ENCODE measurements at regions not wholly inside any gene's neighbourhood (a gene's known extent, or its start where the extent isn't known, plus 50 kb on each side); places are given as distances from the start of the nearest gene placed in this dataset.

DNA sequence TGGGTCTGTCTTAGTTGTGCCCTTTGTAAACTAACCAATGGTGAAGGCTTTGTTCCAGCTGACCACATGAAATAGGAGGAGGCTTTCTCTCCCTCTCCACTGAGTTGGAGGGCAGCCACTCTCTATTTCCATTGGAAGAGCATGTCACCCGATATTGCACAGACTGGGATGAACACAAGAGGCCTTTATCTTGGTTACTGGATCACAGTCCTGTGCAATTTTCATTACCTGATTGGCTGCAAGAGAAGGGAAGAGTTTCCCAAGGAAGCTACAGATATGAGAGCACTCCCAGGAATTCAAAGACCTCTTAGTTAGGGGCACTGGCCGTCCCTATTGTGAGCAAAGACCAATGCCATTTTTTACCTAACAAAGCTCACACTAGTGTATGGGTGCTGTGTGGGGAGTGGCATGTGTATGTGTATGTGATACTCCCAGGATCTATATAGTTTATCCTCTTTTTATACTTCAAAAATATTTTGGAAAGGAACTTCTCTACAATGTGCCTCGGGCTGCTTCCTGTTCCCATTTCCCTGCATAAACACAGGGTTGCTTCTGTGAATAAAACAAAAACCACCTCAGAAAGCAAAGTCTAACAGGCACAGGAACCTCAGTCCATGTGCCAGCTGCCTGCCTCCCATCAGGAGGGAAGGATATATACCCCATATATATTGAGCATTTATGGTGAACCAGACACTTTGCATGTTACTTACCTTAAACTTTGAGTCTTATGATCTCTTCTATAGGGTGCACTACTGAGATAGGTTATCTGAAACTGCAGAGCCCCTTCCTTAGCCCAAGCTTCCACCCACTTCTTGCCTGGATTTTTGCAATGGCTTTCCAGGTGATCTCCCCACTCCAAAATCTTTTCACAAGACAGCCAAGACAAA lies 126.5 kb downstream of the RASSF10 start:
- TF ChIP-seq, protein P1, sequence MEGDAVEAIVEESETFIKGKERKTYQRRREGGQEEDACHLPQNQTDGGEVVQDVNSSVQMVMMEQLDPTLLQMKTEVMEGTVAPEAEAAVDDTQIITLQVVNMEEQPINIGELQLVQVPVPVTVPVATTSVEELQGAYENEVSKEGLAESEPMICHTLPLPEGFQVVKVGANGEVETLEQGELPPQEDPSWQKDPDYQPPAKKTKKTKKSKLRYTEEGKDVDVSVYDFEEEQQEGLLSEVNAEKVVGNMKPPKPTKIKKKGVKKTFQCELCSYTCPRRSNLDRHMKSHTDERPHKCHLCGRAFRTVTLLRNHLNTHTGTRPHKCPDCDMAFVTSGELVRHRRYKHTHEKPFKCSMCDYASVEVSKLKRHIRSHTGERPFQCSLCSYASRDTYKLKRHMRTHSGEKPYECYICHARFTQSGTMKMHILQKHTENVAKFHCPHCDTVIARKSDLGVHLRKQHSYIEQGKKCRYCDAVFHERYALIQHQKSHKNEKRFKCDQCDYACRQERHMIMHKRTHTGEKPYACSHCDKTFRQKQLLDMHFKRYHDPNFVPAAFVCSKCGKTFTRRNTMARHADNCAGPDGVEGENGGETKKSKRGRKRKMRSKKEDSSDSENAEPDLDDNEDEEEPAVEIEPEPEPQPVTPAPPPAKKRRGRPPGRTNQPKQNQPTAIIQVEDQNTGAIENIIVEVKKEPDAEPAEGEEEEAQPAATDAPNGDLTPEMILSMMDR (tag by site-specific recombination; IDR thresholded peaks at IDR 0.05): no peak
- TF ChIP-seq GLIS2 (tag by site-specific recombination; IDR thresholded peaks at IDR 0.05) (no peak), ZNF571 (tag by site-specific recombination; IDR thresholded peaks at IDR 0.05) (no peak), ZNF302 (tag by site-specific recombination; IDR thresholded peaks at IDR 0.05; ENCODE audit: low read depth) (no peak), ZNF416 (tag by site-specific recombination; IDR thresholded peaks at IDR 0.05) (no peak), ZBTB7A (tag by site-specific recombination; IDR thresholded peaks at IDR 0.05; ENCODE audit: low read depth) (no peak), ZNF140 (tag by site-specific recombination; IDR thresholded peaks at IDR 0.05) (no peak), ZFHX2 (tag by site-specific recombination; conservative IDR thresholded peaks at IDR 0.05) (no peak)
- TF ChIP-seq, protein P2, sequence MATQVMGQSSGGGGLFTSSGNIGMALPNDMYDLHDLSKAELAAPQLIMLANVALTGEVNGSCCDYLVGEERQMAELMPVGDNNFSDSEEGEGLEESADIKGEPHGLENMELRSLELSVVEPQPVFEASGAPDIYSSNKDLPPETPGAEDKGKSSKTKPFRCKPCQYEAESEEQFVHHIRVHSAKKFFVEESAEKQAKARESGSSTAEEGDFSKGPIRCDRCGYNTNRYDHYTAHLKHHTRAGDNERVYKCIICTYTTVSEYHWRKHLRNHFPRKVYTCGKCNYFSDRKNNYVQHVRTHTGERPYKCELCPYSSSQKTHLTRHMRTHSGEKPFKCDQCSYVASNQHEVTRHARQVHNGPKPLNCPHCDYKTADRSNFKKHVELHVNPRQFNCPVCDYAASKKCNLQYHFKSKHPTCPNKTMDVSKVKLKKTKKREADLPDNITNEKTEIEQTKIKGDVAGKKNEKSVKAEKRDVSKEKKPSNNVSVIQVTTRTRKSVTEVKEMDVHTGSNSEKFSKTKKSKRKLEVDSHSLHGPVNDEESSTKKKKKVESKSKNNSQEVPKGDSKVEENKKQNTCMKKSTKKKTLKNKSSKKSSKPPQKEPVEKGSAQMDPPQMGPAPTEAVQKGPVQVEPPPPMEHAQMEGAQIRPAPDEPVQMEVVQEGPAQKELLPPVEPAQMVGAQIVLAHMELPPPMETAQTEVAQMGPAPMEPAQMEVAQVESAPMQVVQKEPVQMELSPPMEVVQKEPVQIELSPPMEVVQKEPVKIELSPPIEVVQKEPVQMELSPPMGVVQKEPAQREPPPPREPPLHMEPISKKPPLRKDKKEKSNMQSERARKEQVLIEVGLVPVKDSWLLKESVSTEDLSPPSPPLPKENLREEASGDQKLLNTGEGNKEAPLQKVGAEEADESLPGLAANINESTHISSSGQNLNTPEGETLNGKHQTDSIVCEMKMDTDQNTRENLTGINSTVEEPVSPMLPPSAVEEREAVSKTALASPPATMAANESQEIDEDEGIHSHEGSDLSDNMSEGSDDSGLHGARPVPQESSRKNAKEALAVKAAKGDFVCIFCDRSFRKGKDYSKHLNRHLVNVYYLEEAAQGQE (tag by site-specific recombination; IDR thresholded peaks at IDR 0.05): no peak
- TF ChIP-seq, protein P3, sequence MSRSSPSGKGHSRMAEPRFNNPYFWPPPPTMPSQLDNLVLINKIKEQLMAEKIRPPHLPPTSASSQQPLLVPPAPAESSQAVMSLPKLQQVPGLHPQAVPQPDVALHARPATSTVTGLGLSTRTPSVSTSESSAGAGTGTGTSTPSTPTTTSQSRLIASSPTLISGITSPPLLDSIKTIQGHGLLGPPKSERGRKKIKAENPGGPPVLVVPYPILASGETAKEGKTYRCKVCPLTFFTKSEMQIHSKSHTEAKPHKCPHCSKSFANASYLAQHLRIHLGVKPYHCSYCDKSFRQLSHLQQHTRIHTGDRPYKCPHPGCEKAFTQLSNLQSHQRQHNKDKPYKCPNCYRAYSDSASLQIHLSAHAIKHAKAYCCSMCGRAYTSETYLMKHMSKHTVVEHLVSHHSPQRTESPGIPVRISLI (tag by site-specific recombination; IDR thresholded peaks at IDR 0.05): no peak

Measured in HEK293 (cell line).